ENCODE measurements at regions not wholly inside any gene's neighbourhood (a gene's known extent, or its start where the extent isn't known, plus 50 kb on each side); places are given as distances from the start of the nearest gene placed in this dataset.

DNA sequence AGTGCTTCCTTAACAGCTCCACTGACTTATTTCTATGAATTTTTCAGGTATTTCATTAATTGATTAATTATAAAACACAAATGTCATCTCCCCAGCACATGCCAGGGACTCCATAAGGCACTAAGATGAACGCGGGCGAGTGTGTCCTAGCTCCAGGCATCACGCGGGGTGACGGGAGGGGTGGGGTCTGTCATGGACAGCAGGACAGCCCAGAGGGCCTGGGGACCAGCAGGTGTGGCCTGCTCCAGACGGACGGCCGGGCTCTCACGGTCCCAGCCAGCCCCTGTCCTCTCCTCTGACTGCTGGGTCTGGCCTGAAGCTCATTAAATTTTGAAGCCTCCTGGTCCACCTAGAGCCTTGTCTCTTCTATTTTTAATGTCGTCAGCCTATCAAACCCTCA, 531.1 kb downstream of the BRD1 start:
- TF ChIP-seq TAF1 (IDR thresholded peaks at IDR 0.05; ENCODE audit: low read depth, low read length) (no peak), POLR2AphosphoS5 (IDR thresholded peaks at IDR 0.05; ENCODE audit: low read depth, low read length) (no peak), SPI1 (IDR thresholded peaks at IDR 0.05; ENCODE audit: low read depth, low read length) (no peak), PAX5 (IDR thresholded peaks at IDR 0.05; ENCODE audit: insufficient read depth, low read length, severe bottlenecking) (no peak)
- DNase-seq (ENCODE audit: insufficient read length, low spot score): no peak
- FAIRE-seq: no peak

DNA sequence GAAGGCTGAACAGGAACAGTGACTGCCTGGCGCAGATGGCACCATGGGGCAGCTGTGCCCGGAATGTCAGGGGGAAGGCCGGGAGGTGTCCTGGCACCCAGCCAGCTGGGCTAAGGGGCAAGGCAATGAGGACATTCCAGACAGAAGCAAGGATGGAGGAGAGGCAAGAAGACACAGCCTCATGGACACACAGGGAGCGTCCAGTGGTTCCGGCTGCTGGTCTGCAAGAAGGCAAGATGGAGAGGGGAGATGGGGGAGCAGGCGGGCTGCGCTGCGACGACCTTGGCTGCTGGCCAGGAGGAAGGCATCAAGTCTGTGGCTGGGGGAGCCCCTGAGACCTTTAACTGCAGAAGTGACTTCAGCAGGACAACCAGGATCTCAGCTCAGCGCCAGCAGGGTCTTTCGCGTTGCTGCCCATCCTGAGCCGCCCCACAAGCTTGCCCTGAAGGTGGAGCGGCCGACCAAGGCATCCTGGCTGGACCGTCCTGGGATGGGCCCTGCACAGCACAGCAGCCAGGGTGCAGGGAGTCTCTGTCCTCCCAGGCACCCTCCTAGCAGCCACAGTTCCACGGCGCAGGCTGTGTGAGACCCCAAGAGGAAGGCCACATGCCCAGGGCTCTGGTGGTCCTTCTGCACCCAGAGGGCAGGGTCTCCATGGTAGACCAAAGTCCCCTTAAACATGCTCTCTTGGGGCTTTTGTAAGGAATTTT, 531.7 kb downstream of the BRD1 start:
- no peak for DNase-seq (ENCODE audit: insufficient read length, low spot score)

DNA sequence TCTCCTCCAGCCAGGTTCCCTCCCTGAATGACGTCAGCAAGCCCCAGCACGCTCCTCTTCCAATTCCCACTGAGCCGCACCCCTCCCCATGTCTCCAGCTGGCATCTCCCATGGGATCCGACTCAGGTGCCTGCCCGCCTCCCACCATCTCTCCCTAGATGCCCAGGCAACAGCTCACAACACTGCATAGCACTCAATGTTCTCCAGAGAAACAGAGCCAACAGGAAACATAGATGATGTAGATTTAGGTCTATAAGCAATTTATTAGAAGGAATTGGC, 532.3 kb downstream of the BRD1 start:
- TF ChIP-seq POLR2A (IDR thresholded peaks at IDR 0.05; ENCODE audit: low read depth, low read length) (no peak), POU2F2 (IDR thresholded peaks at IDR 0.05; ENCODE audit: low read depth, low read length) (no peak), POLR2AphosphoS5 (IDR thresholded peaks at IDR 0.05; ENCODE audit: low read depth, low read length) (no peak), PAX5 (IDR thresholded peaks at IDR 0.05; ENCODE audit: insufficient read depth, low read length, severe bottlenecking) (no peak), TAF1 (IDR thresholded peaks at IDR 0.05; ENCODE audit: low read depth, low read length) (no peak), SPI1 (IDR thresholded peaks at IDR 0.05; ENCODE audit: low read depth, low read length) (no peak)
- FAIRE-seq (no peak), DNase-seq (ENCODE audit: insufficient read length, low spot score) (no peak)

More for the DNA sequence above, 531.7 kb downstream of the BRD1 start:
- no peak for FAIRE-seq
- TF ChIP-seq POLR2AphosphoS5 (IDR thresholded peaks at IDR 0.05; ENCODE audit: low read depth, low read length) (no peak), SPI1 (IDR thresholded peaks at IDR 0.05; ENCODE audit: low read depth, low read length) (no peak), POLR2A (IDR thresholded peaks at IDR 0.05; ENCODE audit: low read depth, low read length) (no peak), POU2F2 (IDR thresholded peaks at IDR 0.05; ENCODE audit: low read depth, low read length) (no peak), TAF1 (IDR thresholded peaks at IDR 0.05; ENCODE audit: low read depth, low read length) (no peak), PAX5 (IDR thresholded peaks at IDR 0.05; ENCODE audit: insufficient read depth, low read length, severe bottlenecking) (no peak)

DNA sequence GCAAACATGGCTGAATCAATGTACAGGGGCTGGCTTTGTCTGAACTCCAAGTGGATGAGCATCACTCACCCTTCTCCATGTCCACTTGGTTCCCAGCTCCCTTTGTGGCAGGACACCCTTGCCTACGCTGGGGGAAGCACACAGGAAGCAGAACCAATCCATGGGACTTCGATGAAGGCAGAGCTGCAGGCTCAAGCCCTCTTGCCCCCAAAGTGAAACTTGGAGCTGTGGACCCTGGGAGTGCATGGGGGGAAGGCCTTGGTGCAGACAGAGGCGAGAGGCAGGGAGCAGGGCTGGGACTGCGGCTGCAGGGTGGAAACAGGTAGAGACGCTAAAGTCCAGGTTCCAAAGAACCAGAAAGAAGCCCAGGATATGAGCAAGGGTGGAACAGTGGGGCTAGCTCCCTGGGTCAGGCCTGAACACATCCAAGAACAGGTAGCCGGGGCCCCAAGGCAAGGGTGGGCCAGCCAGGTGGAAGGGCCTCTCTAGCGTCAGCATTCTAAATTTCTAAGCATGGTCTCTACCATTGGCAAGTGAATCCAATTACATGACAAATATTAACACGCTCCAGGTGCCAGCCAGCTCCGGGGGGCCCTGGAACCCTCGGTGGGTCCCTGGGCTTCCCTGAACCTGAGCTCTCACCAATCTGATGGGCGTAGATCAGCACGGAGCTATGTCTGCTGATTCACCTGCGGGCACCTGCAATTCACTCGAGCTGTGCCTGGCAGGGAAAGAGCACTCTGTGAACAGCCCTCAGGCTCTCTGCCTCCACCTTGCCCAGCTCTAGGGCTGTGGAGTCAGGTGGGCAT, 532.8 kb downstream of the BRD1 start:
- FAIRE-seq (no peak), DNase-seq (ENCODE audit: insufficient read length, low spot score) (no peak)
- no peak for TF ChIP-seq SPI1 (IDR thresholded peaks at IDR 0.05; ENCODE audit: low read depth, low read length)
- TF ChIP-seq POU2F2 (IDR thresholded peaks at IDR 0.05; ENCODE audit: low read depth, low read length): no peak
- TF ChIP-seq TAF1 (IDR thresholded peaks at IDR 0.05; ENCODE audit: low read depth, low read length): no peak
- TF ChIP-seq PAX5 (IDR thresholded peaks at IDR 0.05; ENCODE audit: insufficient read depth, low read length, severe bottlenecking): no peak
- no peak for TF ChIP-seq POLR2A (IDR thresholded peaks at IDR 0.05; ENCODE audit: low read depth, low read length)

DNA sequence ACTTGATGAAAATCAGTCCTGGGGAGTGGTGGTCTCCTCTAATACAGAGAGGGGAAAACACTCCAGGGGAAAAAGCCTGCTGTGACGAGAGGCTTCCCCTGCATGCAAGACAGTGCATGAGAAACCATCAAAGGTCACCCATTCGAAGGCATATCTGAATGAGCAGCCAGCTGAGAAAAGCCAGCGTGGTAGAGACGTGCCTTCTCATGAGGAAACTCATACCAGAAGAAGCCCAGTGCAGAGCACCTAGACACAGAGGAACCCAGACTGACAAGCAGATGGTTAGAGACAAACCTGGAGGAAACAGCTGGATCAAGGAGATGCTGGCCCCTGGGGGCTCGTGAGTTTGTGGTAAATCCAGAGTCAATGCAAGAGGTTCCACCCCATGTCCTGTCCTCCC, 534.8 kb downstream of the BRD1 start:
- TF ChIP-seq TAF1 (IDR thresholded peaks at IDR 0.05; ENCODE audit: low read depth, low read length) (no peak), POU2F2 (IDR thresholded peaks at IDR 0.05; ENCODE audit: low read depth, low read length) (no peak), POLR2A (IDR thresholded peaks at IDR 0.05; ENCODE audit: low read depth, low read length) (no peak), POLR2AphosphoS5 (IDR thresholded peaks at IDR 0.05; ENCODE audit: low read depth, low read length) (no peak), PAX5 (IDR thresholded peaks at IDR 0.05; ENCODE audit: insufficient read depth, low read length, severe bottlenecking) (no peak), SPI1 (IDR thresholded peaks at IDR 0.05; ENCODE audit: low read depth, low read length) (no peak)
- no peak for FAIRE-seq
- no peak for DNase-seq (ENCODE audit: insufficient read length, low spot score)

DNA sequence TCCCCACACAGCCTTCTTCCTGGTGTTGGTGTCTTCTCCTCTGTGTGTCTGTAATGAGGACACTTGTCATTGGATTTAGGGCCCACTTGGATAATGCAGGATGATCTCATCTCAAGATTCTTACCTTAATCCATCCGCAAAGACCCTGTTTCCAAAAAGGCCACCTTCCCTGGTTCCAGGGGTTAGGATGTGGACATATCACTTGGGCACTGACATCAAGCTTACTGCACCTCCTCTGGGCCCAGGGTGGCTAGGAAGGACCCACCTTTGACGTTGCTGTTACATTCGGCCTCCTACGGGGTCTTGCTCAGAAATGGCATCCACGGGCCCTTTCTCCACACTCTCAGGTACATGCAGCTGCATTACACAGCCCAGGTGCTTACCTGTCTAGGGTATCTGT, 535.9 kb downstream of the BRD1 start:
- TF ChIP-seq TAF1 (IDR thresholded peaks at IDR 0.05; ENCODE audit: low read depth, low read length) (no peak), POLR2AphosphoS5 (IDR thresholded peaks at IDR 0.05; ENCODE audit: low read depth, low read length) (no peak), SPI1 (IDR thresholded peaks at IDR 0.05; ENCODE audit: low read depth, low read length) (no peak), POU2F2 (IDR thresholded peaks at IDR 0.05; ENCODE audit: low read depth, low read length) (no peak), PAX5 (IDR thresholded peaks at IDR 0.05; ENCODE audit: insufficient read depth, low read length, severe bottlenecking) (no peak), POLR2A (IDR thresholded peaks at IDR 0.05; ENCODE audit: low read depth, low read length) (no peak)
- DNase-seq (ENCODE audit: insufficient read length, low spot score) (no peak), FAIRE-seq (no peak)

DNA sequence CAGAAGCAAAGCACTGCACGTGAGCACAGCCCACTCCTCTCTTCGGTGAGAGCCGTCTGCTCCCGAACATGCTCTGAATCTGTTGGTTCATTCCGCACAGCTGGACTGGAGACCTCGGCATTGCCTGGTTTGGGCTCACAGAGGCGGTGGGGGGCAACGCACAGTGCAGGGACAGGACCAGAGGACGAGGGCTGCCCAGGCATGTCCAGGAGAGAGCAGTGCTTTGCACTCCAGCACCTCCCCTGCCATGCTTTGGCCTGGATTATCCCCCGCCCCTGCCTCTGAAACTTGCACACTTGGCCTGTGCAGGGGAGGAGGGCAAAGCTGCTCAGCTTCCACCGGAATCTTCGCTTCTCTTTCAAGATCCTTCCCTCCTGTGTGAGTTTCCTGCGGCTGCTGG, 536.5 kb downstream of the BRD1 start:
- DNase-seq (ENCODE audit: insufficient read length, low spot score) (no peak), FAIRE-seq (no peak)
- TF ChIP-seq SPI1 (IDR thresholded peaks at IDR 0.05; ENCODE audit: low read depth, low read length): no peak
- TF ChIP-seq PAX5 (IDR thresholded peaks at IDR 0.05; ENCODE audit: insufficient read depth, low read length, severe bottlenecking): no peak
- TF ChIP-seq POU2F2 (IDR thresholded peaks at IDR 0.05; ENCODE audit: low read depth, low read length): no peak

DNA sequence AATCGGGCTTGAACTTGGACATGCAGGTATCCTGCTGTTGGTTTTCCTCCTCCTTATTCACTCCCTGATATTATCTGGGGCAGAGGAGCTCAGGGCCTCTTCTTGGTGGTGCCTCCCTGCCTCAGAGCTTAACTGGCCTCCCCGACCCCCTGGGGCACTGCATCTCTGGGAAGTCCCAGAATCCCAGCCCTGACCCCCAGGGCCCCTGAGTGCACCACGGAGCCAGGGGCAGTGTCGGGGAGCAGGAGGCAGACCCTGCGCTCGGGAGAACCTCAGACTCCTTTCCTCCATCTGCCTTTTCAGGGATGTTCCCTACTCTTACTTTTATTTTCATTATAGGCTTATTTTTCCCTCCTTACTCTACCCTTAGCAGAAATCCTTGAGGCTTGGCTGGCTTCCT, 537.0 kb downstream of the BRD1 start:
- TF ChIP-seq PAX5 (IDR thresholded peaks at IDR 0.05; ENCODE audit: insufficient read depth, low read length, severe bottlenecking) (no peak), POLR2A (IDR thresholded peaks at IDR 0.05; ENCODE audit: low read depth, low read length) (no peak), POLR2AphosphoS5 (IDR thresholded peaks at IDR 0.05; ENCODE audit: low read depth, low read length) (no peak), SPI1 (IDR thresholded peaks at IDR 0.05; ENCODE audit: low read depth, low read length) (no peak)
- no peak for DNase-seq (ENCODE audit: insufficient read length, low spot score)
- FAIRE-seq: no peak

DNA sequence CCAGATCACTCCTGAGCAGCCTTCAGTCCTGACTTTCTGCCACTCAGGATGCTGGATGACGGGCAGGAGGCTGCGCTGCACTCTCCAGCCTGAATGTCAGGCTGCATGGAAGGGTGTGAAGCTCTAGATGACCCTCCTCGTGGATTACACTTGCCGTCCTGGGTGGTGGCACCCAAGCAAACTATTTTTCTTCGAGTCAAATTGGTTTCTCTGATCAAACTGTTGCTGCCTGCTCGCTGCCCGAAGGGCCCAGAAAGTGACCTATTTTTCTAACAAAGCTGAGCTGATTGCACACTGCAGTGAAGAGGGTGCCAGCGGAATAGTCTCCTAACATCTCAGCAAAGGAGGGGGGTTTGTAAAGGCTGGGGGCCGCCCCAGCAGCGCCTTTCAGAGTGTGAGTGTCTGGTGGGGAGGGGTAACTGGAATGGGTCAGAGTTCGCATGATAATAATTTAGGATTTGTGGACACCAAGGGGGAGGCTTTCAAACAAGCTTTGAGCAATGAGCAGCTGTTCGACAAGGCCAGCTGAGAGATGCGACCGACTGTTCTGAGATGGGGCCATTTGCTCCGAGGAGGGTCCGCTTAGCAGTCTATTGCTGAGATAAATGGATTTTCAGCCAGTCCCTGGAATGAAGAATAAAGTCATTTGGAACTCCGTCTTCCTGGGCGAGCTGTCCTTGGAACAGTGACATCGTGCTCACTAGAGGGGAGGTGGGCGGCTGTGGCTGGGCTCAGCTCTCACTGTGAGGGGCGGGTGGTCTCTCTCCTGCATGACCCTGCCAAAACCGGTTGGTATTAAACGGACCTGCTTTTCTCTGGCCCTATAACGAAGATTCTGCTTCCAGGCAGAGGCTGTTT, 537.6 kb downstream of the BRD1 start:
- FAIRE-seq: no peak

More for the DNA sequence above, 537.6 kb downstream of the BRD1 start:
- DNase-seq (ENCODE audit: insufficient read length, low spot score): no peak
- TF ChIP-seq TAF1 (IDR thresholded peaks at IDR 0.05; ENCODE audit: low read depth, low read length): no peak
- no peak for TF ChIP-seq POLR2AphosphoS5 (IDR thresholded peaks at IDR 0.05; ENCODE audit: low read depth, low read length)
- TF ChIP-seq POU2F2 (IDR thresholded peaks at IDR 0.05; ENCODE audit: low read depth, low read length): no peak
- no peak for TF ChIP-seq POLR2A (IDR thresholded peaks at IDR 0.05; ENCODE audit: low read depth, low read length)
- TF ChIP-seq PAX5 (IDR thresholded peaks at IDR 0.05; ENCODE audit: insufficient read depth, low read length, severe bottlenecking): no peak
- TF ChIP-seq SPI1 (IDR thresholded peaks at IDR 0.05; ENCODE audit: low read depth, low read length): no peak

Data from GM12891 (cell line).